ENCODE measurements at regions not wholly inside any gene's neighbourhood (a gene's known extent, or its start where the extent isn't known, plus 50 kb on each side); places are given as distances from the start of the nearest gene placed in this dataset.

DNA sequence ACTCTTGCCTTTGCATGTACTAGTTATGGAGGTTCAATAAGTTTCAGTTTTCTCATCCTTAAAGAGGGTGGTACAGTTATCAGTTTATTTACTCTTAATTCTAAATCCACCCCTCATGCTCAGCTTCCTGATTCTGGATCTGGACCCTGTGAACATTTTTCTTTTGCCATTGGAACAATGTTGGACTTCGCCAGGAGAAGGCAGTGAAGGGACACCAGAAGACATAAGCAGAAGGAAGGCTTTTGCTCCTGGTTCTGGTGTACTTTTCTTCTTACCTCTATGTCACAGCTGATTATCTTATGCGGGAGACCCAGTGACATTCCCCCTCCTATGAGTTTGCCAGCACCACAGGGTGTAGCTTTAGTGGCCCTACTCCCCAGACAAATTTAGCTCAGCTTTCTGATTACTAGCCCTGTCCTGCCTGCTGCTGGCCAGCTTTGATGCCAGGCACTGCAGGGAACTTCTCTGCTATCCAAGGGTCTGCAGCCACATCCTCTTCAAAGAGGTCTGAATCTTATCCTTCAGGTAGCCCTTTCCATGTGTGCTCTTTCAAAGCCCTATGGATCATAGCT, 466.3 kb upstream of the EPHA3 start:
- TF ChIP-seq TAF1 (IDR thresholded peaks at IDR 0.05; ENCODE audit: low read depth) (no peak), RAD21 (IDR thresholded peaks at IDR 0.05; ENCODE audit: low read depth) (no peak)
